HG02884 (cell line): ENCODE measurements at regions not wholly inside any gene's neighbourhood (a gene's known extent, or its start where the extent isn't known, plus 50 kb on each side); places are given as distances from the start of the nearest gene placed in this dataset.
A peak's percentile ranks its signal among the peaks of the same experiment; 100 is the strongest.
"Not testable (repeated sequence)": the region's sequence is repeated elsewhere in the genome, so short reads cannot be mapped to it uniquely, and the experiment has no call there.

Experiments used
- ATAC-seq: cut with Tn5 transposase; IDR thresholded peaks from one replicate; pipeline ENCODE4 v1.9.1; 2021; ENCODE audit warnings: mild to moderate bottlenecking, moderate library complexity; ENCODE audit not compliant: unreplicated experiment

GRCh38 chr10:90229486-90229885 lies 528.1 kb downstream of the KIF20B start:
- no peak for ATAC-seq

- not testable (repeated sequence) for ATAC-seq
Observed at GRCh38 chr10:90233805-90234204, 532.4 kb downstream of the KIF20B start.

GRCh38 chr10:90245623-90246022 lies 544.2 kb downstream of the KIF20B start:
- no peak for ATAC-seq

GRCh38 chr10:90250784-90251183 lies 549.4 kb downstream of the KIF20B start:
- not testable (repeated sequence) for ATAC-seq

- no peak for ATAC-seq
Observed at GRCh38 chr10:90269699-90270098, 568.3 kb downstream of the KIF20B start.

GRCh38 chr10:90274721-90275468 lies 573.5 kb downstream of the KIF20B start:
- no peak for ATAC-seq

- no peak for ATAC-seq
Observed at GRCh38 chr10:90276894-90277475, 575.6 kb downstream of the KIF20B start.

GRCh38 chr10:90286406-90286805 lies 571.4 kb downstream of the HTR7 start:
- no peak for ATAC-seq

GRCh38 chr10:90286941-90287340 lies 570.9 kb downstream of the HTR7 start:
- no peak for ATAC-seq

GRCh38 chr10:90288391-90288933 lies 569.4 kb downstream of the HTR7 start:
- ATAC-seq: peak; percentile 42

GRCh38 chr10:90289037-90289436 lies 568.8 kb downstream of the HTR7 start:
- ATAC-seq: peak; percentile 46

- no peak for ATAC-seq
Observed at GRCh38 chr10:90293616-90294015, 564.2 kb downstream of the HTR7 start.

GRCh38 chr10:90294821-90295540 lies 562.9 kb downstream of the HTR7 start:
- ATAC-seq: not testable (repeated sequence)

- ATAC-seq: not testable (repeated sequence)
Observed at GRCh38 chr10:90302031-90302430, 555.8 kb downstream of the HTR7 start.

- no peak for ATAC-seq
Observed at GRCh38 chr10:90302758-90303481, 554.9 kb downstream of the HTR7 start.

- ATAC-seq: no peak
Observed at GRCh38 chr10:90304533-90304932, 553.3 kb downstream of the HTR7 start.

- no peak for ATAC-seq
Observed at GRCh38 chr10:90306187-90306586, 551.7 kb downstream of the HTR7 start.

- no peak for ATAC-seq
Observed at GRCh38 chr10:90308223-90308622, 549.6 kb downstream of the HTR7 start.

GRCh38 chr10:90313576-90314325 lies 544.1 kb downstream of the HTR7 start:
- no peak for ATAC-seq

- ATAC-seq: no peak
Observed at GRCh38 chr10:90314718-90315117, 543.1 kb downstream of the HTR7 start.
